ENCODE measurements at regions not wholly inside any gene's neighbourhood (a gene's known extent, or its start where the extent isn't known, plus 50 kb on each side); places are given as distances from the start of the nearest gene placed in this dataset.
A peak's percentile ranks its signal among the peaks of the same experiment; 100 is the strongest.

DNA sequence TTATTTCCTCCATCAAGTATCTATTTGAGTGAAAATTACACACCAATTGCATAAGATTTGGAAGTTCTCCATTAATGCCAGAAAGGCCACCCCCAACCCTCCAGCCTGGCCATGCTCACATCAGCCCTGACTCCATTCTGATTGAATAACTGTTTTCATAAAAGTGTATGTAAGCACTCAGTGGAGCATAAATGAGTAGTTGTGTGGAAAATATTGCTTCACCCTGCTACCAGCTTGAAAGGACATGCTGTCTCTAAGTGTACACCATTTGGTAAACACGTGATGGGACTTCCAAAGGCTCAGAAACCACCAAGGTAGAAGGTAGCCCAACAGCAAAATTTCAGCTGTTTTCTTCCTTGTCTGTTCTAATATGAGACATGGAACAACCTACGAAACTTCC is 393.8 kb downstream of the ZNF385D start:
- Histone ChIP-seq H3K4me1 (replicated peaks in 1 of 2) (no peaks in the 10 kb centered on the region), H3K27ac (no peak overlapping the region), H3K4me3 (no peak overlapping the region)
- ATAC-seq (replicated peaks in 6 of 8): no peak
- WGBS, 10 experiments: 50 to 100% (median 83%) methylated on average over 1 to 2 of the region's 2 CpGs
- in situ Hi-C loops (cut with MboI; ENCODE audit: low pct_unique_long_range_greater_than_20kb in 2 of 9, low sequenced_read_pairs in 9 of 9, unreplicated experiment in 9 of 9): no loop called here

GRCh38 chr3:21356402-21356801 is 394.6 kb downstream of the ZNF385D start:
- Histone ChIP-seq H3K4me1 (replicated peaks in 1 of 2) (no peaks in the 10 kb centered on the region), H3K27ac (no peak overlapping the region), H3K4me3 (no peak overlapping the region)
- WGBS, 10 experiments: 12 to 93% (median 62%) methylated on average over 2 to 4 of the region's 4 CpGs; no CpG with 5 or more reads in 2 of the 10 experiments
- in situ Hi-C loops (cut with MboI; ENCODE audit: low pct_unique_long_range_greater_than_20kb in 2 of 9, low sequenced_read_pairs in 9 of 9, unreplicated experiment in 9 of 9): no loop called here
- ATAC-seq (replicated peaks in 6 of 8): no peak

DNA sequence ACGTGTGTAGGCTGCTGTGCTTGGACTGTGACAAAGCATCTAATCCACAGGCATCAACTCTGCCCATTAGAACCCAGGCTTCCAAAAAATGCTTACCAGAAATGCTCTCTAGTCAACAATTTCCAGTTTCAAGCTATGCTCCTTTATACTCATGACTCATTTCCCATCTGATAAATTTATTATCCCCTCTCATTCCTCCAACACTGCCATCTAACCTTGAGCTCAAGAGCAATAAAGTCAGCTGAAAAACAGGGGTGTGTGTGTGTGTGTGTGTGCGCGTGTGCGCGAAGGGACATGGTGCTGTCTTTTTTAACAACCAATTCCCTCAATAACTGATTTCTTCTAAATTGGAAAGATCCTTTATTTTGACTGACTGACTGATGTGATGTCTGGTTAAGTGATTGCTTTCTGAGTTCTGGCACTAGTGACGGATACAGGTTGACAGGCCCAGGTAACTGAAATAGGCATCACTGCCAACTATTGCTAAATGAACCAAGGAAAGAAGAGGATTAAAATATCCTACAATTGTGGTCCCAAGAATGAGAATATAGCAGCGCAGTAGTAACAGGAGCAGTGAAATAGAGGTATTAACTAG is 405.5 kb downstream of the ZNF385D start:
- Histone ChIP-seq H3K27ac (no peak overlapping the region), H3K4me3 (no peak overlapping the region), H3K4me1 (replicated peaks in 1 of 2) (no peaks in the 10 kb centered on the region)
- peak in 3 of 8 experiments; percentile 48 to 57 (median 53) for ATAC-seq (replicated peaks in 6 of 8)
- WGBS, 10 experiments: 14 to 100% (median 80%) methylated on average over 1 to 7 of the region's 7 CpGs
- in situ Hi-C loops (cut with MboI; ENCODE audit: low pct_unique_long_range_greater_than_20kb in 2 of 9, low sequenced_read_pairs in 9 of 9, unreplicated experiment in 9 of 9): no loop called here

GRCh38 chr3:21331857-21332256 is 419.2 kb downstream of the ZNF385D start:
- peaks cover 0 to 3% of the 10 kb centered on the region in 2 donors for H3K4me1 ChIP-seq (replicated peaks in 1 of 2)
- in situ Hi-C loops (cut with MboI; ENCODE audit: low pct_unique_long_range_greater_than_20kb in 2 of 9, low sequenced_read_pairs in 9 of 9, unreplicated experiment in 9 of 9): no loop called here
- ATAC-seq (replicated peaks in 6 of 8): peak in 2 of 8 experiments; percentile 66 to 82
- H3K27ac ChIP-seq: no peak overlapping the region
- no peak overlapping the region for H3K4me3 ChIP-seq
- WGBS, 10 experiments: 80 to 100% (median 100%) methylated on average over 1 of the region's 1 CpG; no CpG with 5 or more reads in 5 of the 10 experiments

DNA sequence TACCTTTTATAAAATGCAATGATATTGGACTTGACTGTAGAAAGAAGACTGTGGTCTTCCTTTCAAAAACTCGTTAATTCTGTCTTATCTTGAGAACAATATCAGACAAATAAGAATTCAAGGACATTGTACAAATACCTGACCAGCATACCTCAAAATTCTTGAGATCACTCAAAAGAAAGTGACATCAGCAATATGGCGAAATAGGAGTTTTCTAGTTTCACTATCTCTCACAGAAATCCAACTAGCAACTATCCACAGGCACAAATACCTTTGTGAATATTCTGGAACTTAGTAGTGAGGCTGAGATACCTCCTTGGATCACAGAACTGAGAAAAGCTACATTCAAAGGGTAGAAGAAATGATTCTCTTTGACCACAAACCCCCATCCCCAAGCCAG is 419.7 kb downstream of the ZNF385D start:
- WGBS, 10 experiments: 0 to 89% (median 47%) methylated on average over 1 to 2 of the region's 2 CpGs; no CpG with 5 or more reads in 1 of the 10 experiments
- Histone ChIP-seq H3K4me1 (replicated peaks in 1 of 2) (peaks cover 0 to 8% of the 10 kb centered on the region in 2 donors), H3K4me3 (no peak overlapping the region), H3K27ac (no peak overlapping the region)
- in situ Hi-C loops (cut with MboI; ENCODE audit: low pct_unique_long_range_greater_than_20kb in 2 of 9, low sequenced_read_pairs in 9 of 9, unreplicated experiment in 9 of 9): no loop called here
- no peak for ATAC-seq (replicated peaks in 6 of 8)

DNA sequence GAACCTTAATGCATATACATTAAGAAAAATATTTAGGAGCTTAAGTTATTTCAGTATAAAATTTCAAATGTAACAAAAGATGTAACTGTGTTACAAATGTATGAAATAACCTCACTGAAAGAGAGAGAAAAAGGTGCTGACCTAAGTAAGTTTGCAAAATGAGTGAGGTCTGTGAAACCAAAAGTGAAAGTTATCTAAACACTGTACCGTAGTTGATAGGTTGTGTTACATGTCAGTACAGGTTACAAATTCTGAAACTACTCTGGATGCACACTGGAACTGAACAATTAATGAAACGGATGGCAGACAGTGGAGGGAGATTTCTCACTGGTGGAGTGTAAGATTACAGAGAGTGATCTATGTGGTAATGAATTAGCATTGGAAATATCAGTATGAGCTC is 420.7 kb downstream of the ZNF385D start:
- H3K4me1 ChIP-seq (replicated peaks in 1 of 2): peaks cover 0 to 16% of the 10 kb centered on the region in 2 donors
- WGBS, 10 experiments: 58 to 100% (median 85%) methylated on average over 2 of the region's 2 CpGs; no CpG with 5 or more reads in 2 of the 10 experiments
- no peak overlapping the region for H3K4me3 ChIP-seq
- peak in 1 of 8 experiments; percentile 38 for ATAC-seq (replicated peaks in 6 of 8)
- in situ Hi-C loops (cut with MboI; ENCODE audit: low pct_unique_long_range_greater_than_20kb in 2 of 9, low sequenced_read_pairs in 9 of 9, unreplicated experiment in 9 of 9): no loop called here
- no peak overlapping the region for H3K27ac ChIP-seq

GRCh38 chr3:21328711-21329390 is 422.2 kb downstream of the ZNF385D start:
- 69 to 100% (median 92%) methylated on average over 2 to 11 of the region's 11 CpGs; no CpG with 5 or more reads in 1 of the 10 experiments for WGBS, 10 experiments
- no peak overlapping the region for H3K27ac ChIP-seq
- no peak overlapping the region for H3K4me3 ChIP-seq
- peaks cover 0 to 16% of the 10 kb centered on the region in 2 donors for H3K4me1 ChIP-seq (replicated peaks in 1 of 2)
- in situ Hi-C loops (cut with MboI; ENCODE audit: low pct_unique_long_range_greater_than_20kb in 2 of 9, low sequenced_read_pairs in 9 of 9, unreplicated experiment in 9 of 9): no loop called here
- peak in 5 of 8 experiments; percentile 18 to 70 (median 45) for ATAC-seq (replicated peaks in 6 of 8)

DNA sequence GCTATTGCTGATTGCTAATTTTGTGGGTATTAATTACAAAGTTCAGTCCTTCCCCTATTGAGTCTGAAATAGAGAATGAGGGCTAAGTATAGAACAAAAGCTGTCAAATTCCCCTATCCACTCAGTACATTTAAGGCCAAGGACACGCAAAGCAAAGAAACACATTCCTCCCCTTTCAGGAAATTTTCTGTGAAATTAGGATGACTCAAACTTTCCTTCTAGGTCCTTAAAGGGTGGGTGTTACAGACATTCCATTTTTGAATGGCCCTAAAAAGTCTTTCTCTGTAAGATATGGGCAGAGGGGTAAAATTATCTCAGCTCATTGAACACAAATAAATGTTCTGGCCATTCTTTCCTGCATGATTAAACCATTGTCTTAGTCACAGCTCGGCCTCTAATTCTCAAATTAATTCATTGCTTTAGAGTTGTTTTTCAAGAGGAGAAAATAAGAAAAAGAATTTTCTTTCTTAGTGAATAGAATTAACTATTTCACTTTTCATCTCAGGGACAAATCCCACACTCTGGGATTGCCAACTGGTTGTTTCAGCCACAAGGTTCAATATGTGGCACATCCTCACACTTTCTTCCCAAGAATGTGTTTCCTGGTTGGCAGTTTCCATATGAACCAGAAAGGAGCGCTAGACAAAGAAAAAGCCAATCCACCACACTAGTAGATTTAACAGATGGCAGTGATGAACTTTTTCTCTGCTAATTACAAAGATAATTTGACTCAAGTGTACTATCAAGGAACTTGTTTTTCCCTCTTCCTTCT is 424.1 kb downstream of the ZNF385D start:
- Histone ChIP-seq H3K27ac (no peak overlapping the region), H3K4me3 (no peak overlapping the region), H3K4me1 (replicated peaks in 1 of 2) (peaks cover 0 to 16% of the 10 kb centered on the region in 2 donors)
- in situ Hi-C loops (cut with MboI; ENCODE audit: low pct_unique_long_range_greater_than_20kb in 2 of 9, low sequenced_read_pairs in 9 of 9, unreplicated experiment in 9 of 9): no loop called here
- peak in 6 of 8 experiments; percentile 41 to 89 (median 84) for ATAC-seq (replicated peaks in 6 of 8)
- WGBS, 10 experiments: 18 to 92% (median 70%) methylated on average over 1 to 3 of the region's 3 CpGs; no CpG with 5 or more reads in 1 of the 10 experiments

DNA sequence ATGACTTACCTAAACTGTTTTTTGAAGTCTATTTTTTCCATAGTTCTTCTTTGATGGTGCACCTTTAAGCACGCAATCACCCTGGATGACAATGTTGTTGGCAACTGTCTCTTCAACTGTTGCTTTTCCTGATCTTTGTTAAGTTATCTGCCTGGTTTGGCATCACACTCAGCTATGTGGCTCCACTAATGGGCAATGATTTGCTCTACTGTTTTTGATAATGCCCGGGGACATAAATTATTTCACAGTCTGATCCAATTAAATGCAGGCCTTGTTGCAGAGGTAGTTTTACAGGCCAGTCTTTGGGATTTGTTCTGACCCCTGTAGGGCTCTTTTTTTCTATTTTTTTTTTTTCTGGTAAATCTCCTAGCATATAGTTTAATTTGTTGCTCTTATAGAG is 436.3 kb downstream of the ZNF385D start:
- in situ Hi-C loops (cut with MboI; ENCODE audit: low pct_unique_long_range_greater_than_20kb in 2 of 9, low sequenced_read_pairs in 9 of 9, unreplicated experiment in 9 of 9): no loop called here
- Histone ChIP-seq H3K4me3 (no peak overlapping the region), H3K4me1 (replicated peaks in 1 of 2) (no peaks in the 10 kb centered on the region), H3K27ac (no peak overlapping the region)
- WGBS, 10 experiments: 33 to 100% (median 68%) methylated on average over 1 to 2 of the region's 2 CpGs; no CpG with 5 or more reads in 1 of the 10 experiments
- no peak for ATAC-seq (replicated peaks in 6 of 8)

GRCh38 chr3:21310891-21311290 is 440.1 kb downstream of the ZNF385D start:
- 57 to 100% (median 83%) methylated on average over 1 of the region's 1 CpG; no CpG with 5 or more reads in 3 of the 10 experiments for WGBS, 10 experiments
- no peak for ATAC-seq (replicated peaks in 6 of 8)
- Histone ChIP-seq H3K4me3 (no peak overlapping the region), H3K27ac (no peak overlapping the region), H3K4me1 (replicated peaks in 1 of 2) (no peaks in the 10 kb centered on the region)
- in situ Hi-C loops (cut with MboI; ENCODE audit: low pct_unique_long_range_greater_than_20kb in 2 of 9, low sequenced_read_pairs in 9 of 9, unreplicated experiment in 9 of 9): no loop called here

DNA sequence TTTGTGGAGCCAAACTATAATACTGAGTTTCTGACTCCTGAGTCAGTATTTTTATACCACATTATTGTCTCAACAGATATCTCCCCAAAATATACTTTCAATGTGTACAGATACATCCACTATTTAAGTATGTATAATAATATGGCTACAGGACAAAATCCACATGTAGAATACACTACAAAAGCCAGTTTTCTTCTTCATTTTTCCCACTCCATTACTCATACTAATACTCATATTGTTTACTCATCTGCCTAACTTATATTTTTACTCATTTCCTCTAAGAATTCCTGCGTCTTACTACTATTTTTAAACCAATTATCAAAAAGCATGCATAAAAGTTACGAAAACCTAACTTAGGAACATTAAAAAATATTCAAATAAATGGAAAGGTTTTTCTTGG is 440.8 kb downstream of the ZNF385D start:
- ATAC-seq (replicated peaks in 6 of 8): no peak

GRCh38 chr3:21297304-21297703 is 453.7 kb downstream of the ZNF385D start:
- in situ Hi-C loops (cut with MboI; ENCODE audit: low pct_unique_long_range_greater_than_20kb in 2 of 9, low sequenced_read_pairs in 9 of 9, unreplicated experiment in 9 of 9): no loop called here
- WGBS, 10 experiments: 0 to 78% (median 60%) methylated on average over 1 of the region's 1 CpG; no CpG with 5 or more reads in 3 of the 10 experiments

More for the DNA sequence above, 440.8 kb downstream of the ZNF385D start:
- H3K27ac ChIP-seq: no peak overlapping the region
- no peaks in the 10 kb centered on the region for H3K4me1 ChIP-seq (replicated peaks in 1 of 2)
- in situ Hi-C loops (cut with MboI; ENCODE audit: low pct_unique_long_range_greater_than_20kb in 2 of 9, low sequenced_read_pairs in 9 of 9, unreplicated experiment in 9 of 9): no loop called here
- WGBS, 10 experiments: 17 to 100% (median 81%) methylated on average over 2 of the region's 2 CpGs; no CpG with 5 or more reads in 1 of the 10 experiments
- no peak overlapping the region for H3K4me3 ChIP-seq

GRCh38 chr3:21294768-21295167 is 456.2 kb downstream of the ZNF385D start:
- H3K4me3 ChIP-seq: no peak overlapping the region
- in situ Hi-C loops (cut with MboI; ENCODE audit: low pct_unique_long_range_greater_than_20kb in 2 of 9, low sequenced_read_pairs in 9 of 9, unreplicated experiment in 9 of 9): no loop called here
- ATAC-seq (replicated peaks in 6 of 8): no peak

More at GRCh38 chr3:21297304-21297703, 453.7 kb downstream of the ZNF385D start:
- H3K4me3 ChIP-seq: no peak overlapping the region
- no peaks in the 10 kb centered on the region for H3K4me1 ChIP-seq (replicated peaks in 1 of 2)
- ATAC-seq (replicated peaks in 6 of 8): no peak
- H3K27ac ChIP-seq: no peak overlapping the region

More at GRCh38 chr3:21294768-21295167, 456.2 kb downstream of the ZNF385D start:
- no peak overlapping the region for H3K27ac ChIP-seq
- H3K4me1 ChIP-seq (replicated peaks in 1 of 2): no peaks in the 10 kb centered on the region

Data from motor neuron (in vitro differentiated cells).